ENCODE measurements at regions not wholly inside any gene's neighbourhood (a gene's known extent, or its start where the extent isn't known, plus 50 kb on each side); places are given as distances from the start of the nearest gene placed in this dataset.

- no peaks in the 10 kb centered on the region for H3K36me3 ChIP-seq (ENCODE audit: insufficient read depth, low read length)
- H3K4me1 ChIP-seq (ENCODE audit: insufficient read depth, low read length): no peaks in the 10 kb centered on the region
- H3K27ac ChIP-seq (ENCODE audit: low read depth, low read length): no peak overlapping the region
- H3K4me3 ChIP-seq (ENCODE audit: low read depth in 1 of 2, low read length in 2 of 2): no peak overlapping the region
- no peak overlapping the region for H3K9ac ChIP-seq (ENCODE audit: low read length)
- peaks cover 7 to 8% of the 10 kb centered on the region in 2 donors for H3K27me3 ChIP-seq (ENCODE audit: control insufficient read depth in 1 of 2, insufficient read depth in 2 of 2, low read length in 2 of 2)
- no peaks in the 10 kb centered on the region for H3K9me3 ChIP-seq (ENCODE audit: low read length)
These were observed 193.5 kb downstream of the UQCRFS1 start for GRCh38 chr19:29019403-29019802.

GRCh38 chr19:29018542-29018941 lies 194.4 kb downstream of the UQCRFS1 start:
- H3K4me1 ChIP-seq (ENCODE audit: insufficient read depth, low read length): no peaks in the 10 kb centered on the region
- no peak overlapping the region for H3K4me3 ChIP-seq (ENCODE audit: low read depth in 1 of 2, low read length in 2 of 2)
- peaks cover 7 to 8% of the 10 kb centered on the region in 2 donors for H3K27me3 ChIP-seq (ENCODE audit: control insufficient read depth in 1 of 2, insufficient read depth in 2 of 2, low read length in 2 of 2)
- H3K9ac ChIP-seq (ENCODE audit: low read length): no peak overlapping the region
- H3K36me3 ChIP-seq (ENCODE audit: insufficient read depth, low read length): no peaks in the 10 kb centered on the region
- no peaks in the 10 kb centered on the region for H3K9me3 ChIP-seq (ENCODE audit: low read length)
- H3K27ac ChIP-seq (ENCODE audit: low read depth, low read length): no peak overlapping the region

GRCh38 chr19:29017788-29018187 lies 195.2 kb downstream of the UQCRFS1 start:
- Histone ChIP-seq H3K27ac (ENCODE audit: low read depth, low read length) (no peak overlapping the region), H3K36me3 (ENCODE audit: insufficient read depth, low read length) (no peaks in the 10 kb centered on the region), H3K9me3 (ENCODE audit: low read length) (no peaks in the 10 kb centered on the region), H3K27me3 (ENCODE audit: control insufficient read depth in 1 of 2, insufficient read depth in 2 of 2, low read length in 2 of 2) (peaks cover 7 to 8% of the 10 kb centered on the region in 2 donors), H3K4me3 (ENCODE audit: low read depth in 1 of 2, low read length in 2 of 2) (no peak overlapping the region), H3K9ac (ENCODE audit: low read length) (no peak overlapping the region), H3K4me1 (ENCODE audit: insufficient read depth, low read length) (no peaks in the 10 kb centered on the region)

- Histone ChIP-seq H3K9ac (ENCODE audit: low read length) (no peak overlapping the region), H3K36me3 (ENCODE audit: insufficient read depth, low read length) (no peaks in the 10 kb centered on the region), H3K27me3 (ENCODE audit: control insufficient read depth in 1 of 2, insufficient read depth in 2 of 2, low read length in 2 of 2) (peaks cover 5 to 7% of the 10 kb centered on the region in 2 donors), H3K4me1 (ENCODE audit: insufficient read depth, low read length) (no peaks in the 10 kb centered on the region), H3K27ac (ENCODE audit: low read depth, low read length) (no peak overlapping the region), H3K4me3 (ENCODE audit: low read depth in 1 of 2, low read length in 2 of 2) (no peak overlapping the region), H3K9me3 (ENCODE audit: low read length) (no peaks in the 10 kb centered on the region)
These were observed 195.8 kb downstream of the UQCRFS1 start for GRCh38 chr19:29016926-29017760.

GRCh38 chr19:29016353-29016752 lies 196.6 kb downstream of the UQCRFS1 start:
- H3K9me3 ChIP-seq (ENCODE audit: low read length): no peaks in the 10 kb centered on the region
- H3K36me3 ChIP-seq (ENCODE audit: insufficient read depth, low read length): no peaks in the 10 kb centered on the region
- H3K4me1 ChIP-seq (ENCODE audit: insufficient read depth, low read length): no peaks in the 10 kb centered on the region
- no peak overlapping the region for H3K9ac ChIP-seq (ENCODE audit: low read length)
- no peak overlapping the region for H3K4me3 ChIP-seq (ENCODE audit: low read depth in 1 of 2, low read length in 2 of 2)
- no peak overlapping the region for H3K27ac ChIP-seq (ENCODE audit: low read depth, low read length)
- H3K27me3 ChIP-seq (ENCODE audit: control insufficient read depth in 1 of 2, insufficient read depth in 2 of 2, low read length in 2 of 2): peaks cover 5 to 7% of the 10 kb centered on the region in 2 donors

GRCh38 chr19:29015569-29015968 lies 197.4 kb downstream of the UQCRFS1 start:
- Histone ChIP-seq H3K27me3 (ENCODE audit: control insufficient read depth in 1 of 2, insufficient read depth in 2 of 2, low read length in 2 of 2) (peaks cover 5 to 7% of the 10 kb centered on the region in 2 donors), H3K4me1 (ENCODE audit: insufficient read depth, low read length) (no peaks in the 10 kb centered on the region), H3K9me3 (ENCODE audit: low read length) (no peaks in the 10 kb centered on the region)

GRCh38 chr19:29014857-29015436 lies 198.0 kb downstream of the UQCRFS1 start:
- H3K9me3 ChIP-seq (ENCODE audit: low read length): no peaks in the 10 kb centered on the region
- H3K9ac ChIP-seq (ENCODE audit: low read length): no peak overlapping the region
- H3K36me3 ChIP-seq (ENCODE audit: insufficient read depth, low read length): no peaks in the 10 kb centered on the region
- H3K4me1 ChIP-seq (ENCODE audit: insufficient read depth, low read length): no peaks in the 10 kb centered on the region
- H3K27ac ChIP-seq (ENCODE audit: low read depth, low read length): no peak overlapping the region
- H3K4me3 ChIP-seq (ENCODE audit: low read depth in 1 of 2, low read length in 2 of 2): no peak overlapping the region
- peaks cover 5 to 7% of the 10 kb centered on the region in 2 donors for H3K27me3 ChIP-seq (ENCODE audit: control insufficient read depth in 1 of 2, insufficient read depth in 2 of 2, low read length in 2 of 2)

More at GRCh38 chr19:29015569-29015968, 197.4 kb downstream of the UQCRFS1 start:
- no peak overlapping the region for H3K27ac ChIP-seq (ENCODE audit: low read depth, low read length)
- H3K9ac ChIP-seq (ENCODE audit: low read length): no peak overlapping the region
- no peaks in the 10 kb centered on the region for H3K36me3 ChIP-seq (ENCODE audit: insufficient read depth, low read length)
- H3K4me3 ChIP-seq (ENCODE audit: low read depth in 1 of 2, low read length in 2 of 2): no peak overlapping the region

GRCh38 chr19:29013988-29014387 lies 199.0 kb downstream of the UQCRFS1 start:
- Histone ChIP-seq H3K36me3 (ENCODE audit: insufficient read depth, low read length) (no peaks in the 10 kb centered on the region), H3K9ac (ENCODE audit: low read length) (no peak overlapping the region), H3K9me3 (ENCODE audit: low read length) (no peaks in the 10 kb centered on the region), H3K27ac (ENCODE audit: low read depth, low read length) (no peak overlapping the region), H3K4me1 (ENCODE audit: insufficient read depth, low read length) (no peaks in the 10 kb centered on the region), H3K4me3 (ENCODE audit: low read depth in 1 of 2, low read length in 2 of 2) (no peak overlapping the region), H3K27me3 (ENCODE audit: control insufficient read depth in 1 of 2, insufficient read depth in 2 of 2, low read length in 2 of 2) (peaks cover 5 to 7% of the 10 kb centered on the region in 2 donors)

- Histone ChIP-seq H3K36me3 (ENCODE audit: insufficient read depth, low read length) (no peaks in the 10 kb centered on the region), H3K9me3 (ENCODE audit: low read length) (no peaks in the 10 kb centered on the region), H3K4me3 (ENCODE audit: low read depth in 1 of 2, low read length in 2 of 2) (no peak overlapping the region), H3K9ac (ENCODE audit: low read length) (no peak overlapping the region), H3K27ac (ENCODE audit: low read depth, low read length) (no peak overlapping the region), H3K4me1 (ENCODE audit: insufficient read depth, low read length) (no peaks in the 10 kb centered on the region), H3K27me3 (ENCODE audit: control insufficient read depth in 1 of 2, insufficient read depth in 2 of 2, low read length in 2 of 2) (peaks cover 5 to 7% of the 10 kb centered on the region in 2 donors)
These were observed 199.6 kb downstream of the UQCRFS1 start for GRCh38 chr19:29013325-29013724.

- Histone ChIP-seq H3K9me3 (ENCODE audit: low read length) (no peaks in the 10 kb centered on the region), H3K36me3 (ENCODE audit: insufficient read depth, low read length) (no peaks in the 10 kb centered on the region), H3K4me1 (ENCODE audit: insufficient read depth, low read length) (no peaks in the 10 kb centered on the region), H3K27ac (ENCODE audit: low read depth, low read length) (no peak overlapping the region), H3K9ac (ENCODE audit: low read length) (no peak overlapping the region), H3K4me3 (ENCODE audit: low read depth in 1 of 2, low read length in 2 of 2) (no peak overlapping the region), H3K27me3 (ENCODE audit: control insufficient read depth in 1 of 2, insufficient read depth in 2 of 2, low read length in 2 of 2) (peaks cover 1 to 7% of the 10 kb centered on the region in 2 donors)
These were observed 200.5 kb downstream of the UQCRFS1 start for GRCh38 chr19:29012457-29012856.

- no peaks in the 10 kb centered on the region for H3K36me3 ChIP-seq (ENCODE audit: insufficient read depth, low read length)
- H3K4me1 ChIP-seq (ENCODE audit: insufficient read depth, low read length): no peaks in the 10 kb centered on the region
- H3K27me3 ChIP-seq (ENCODE audit: control insufficient read depth in 1 of 2, insufficient read depth in 2 of 2, low read length in 2 of 2): no peaks in the 10 kb centered on the region
- no peak overlapping the region for H3K9ac ChIP-seq (ENCODE audit: low read length)
- H3K27ac ChIP-seq (ENCODE audit: low read depth, low read length): no peak overlapping the region
- H3K4me3 ChIP-seq (ENCODE audit: low read depth in 1 of 2, low read length in 2 of 2): no peak overlapping the region
- H3K9me3 ChIP-seq (ENCODE audit: low read length): no peaks in the 10 kb centered on the region
These were observed 202.7 kb downstream of the UQCRFS1 start for GRCh38 chr19:29010276-29010675.
